ENCODE measurements at regions not wholly inside any gene's neighbourhood (a gene's known extent, or its start where the extent isn't known, plus 50 kb on each side); places are given as distances from the start of the nearest gene placed in this dataset.
"Not testable (repeated sequence)": the region's sequence is repeated elsewhere in the genome, so short reads cannot be mapped to it uniquely, and the experiment has no call there.

GRCh38 chr3:103513003-103513402 lies 1078.2 kb downstream of the ZPLD1 start:
- FAIRE-seq = no peak

GRCh38 chr3:103515116-103515515 lies 1080.3 kb downstream of the ZPLD1 start:
- FAIRE-seq = no peak

DNA sequence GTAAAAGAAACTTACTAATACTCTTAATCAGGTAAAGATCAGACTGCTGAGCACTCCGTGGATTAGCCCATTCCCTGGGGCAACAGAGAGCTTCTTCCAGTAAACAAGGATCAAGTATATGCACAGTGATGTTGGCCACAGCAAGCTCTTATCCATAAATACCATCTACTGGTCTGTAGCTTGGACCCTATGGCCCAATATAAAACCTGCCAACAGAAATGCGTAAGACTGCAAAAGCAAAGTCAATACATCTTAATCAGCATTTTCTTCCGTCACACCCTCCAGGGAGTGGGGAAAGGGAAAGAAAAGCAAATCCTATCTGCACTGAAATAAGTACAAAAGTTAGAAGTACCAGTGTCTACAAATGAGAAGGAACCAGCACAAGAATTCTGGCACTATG lies 1082.1 kb downstream of the ZPLD1 start:
- no peak for FAIRE-seq

DNA sequence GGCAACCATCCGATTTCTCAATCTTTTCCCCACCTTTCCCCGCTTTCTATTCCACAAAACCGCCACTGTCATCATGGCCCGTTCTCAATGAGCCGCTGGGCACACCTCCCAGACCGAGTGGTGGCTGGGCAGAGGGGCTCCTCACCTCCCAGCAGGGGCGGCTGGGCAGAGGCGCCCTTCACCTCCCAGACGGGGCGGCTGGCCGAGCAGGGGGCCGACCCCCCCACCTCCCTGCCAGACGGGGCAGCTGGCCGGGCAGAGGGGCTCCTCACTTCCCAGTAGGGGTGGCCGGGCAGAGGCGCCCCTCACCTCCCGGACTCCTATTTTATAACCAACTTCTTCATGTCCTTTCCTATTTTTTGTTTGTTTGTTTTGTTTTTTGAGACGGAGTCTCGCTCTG lies 1096.5 kb downstream of the ZPLD1 start:
- FAIRE-seq = not testable (repeated sequence)

DNA sequence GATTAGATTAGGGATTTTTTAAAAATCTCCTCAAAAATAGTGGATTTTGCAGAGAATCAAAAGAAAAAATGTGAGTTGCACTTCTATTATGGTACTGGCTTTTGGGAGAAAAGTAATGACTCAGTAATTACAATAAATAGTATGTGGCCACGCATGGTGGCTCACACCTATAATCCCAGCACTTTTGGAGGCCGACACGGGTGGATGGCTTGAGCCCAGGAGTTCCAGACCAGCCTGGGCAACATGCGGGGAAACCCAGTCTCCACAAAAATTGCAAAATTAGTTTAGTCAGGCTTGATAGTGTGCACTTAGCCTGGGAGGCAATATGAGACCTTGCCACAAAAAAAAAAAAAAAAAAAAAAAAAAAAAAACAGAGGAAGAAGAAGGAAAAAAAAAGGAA lies 1098.2 kb downstream of the ZPLD1 start:
- FAIRE-seq = no peak

DNA sequence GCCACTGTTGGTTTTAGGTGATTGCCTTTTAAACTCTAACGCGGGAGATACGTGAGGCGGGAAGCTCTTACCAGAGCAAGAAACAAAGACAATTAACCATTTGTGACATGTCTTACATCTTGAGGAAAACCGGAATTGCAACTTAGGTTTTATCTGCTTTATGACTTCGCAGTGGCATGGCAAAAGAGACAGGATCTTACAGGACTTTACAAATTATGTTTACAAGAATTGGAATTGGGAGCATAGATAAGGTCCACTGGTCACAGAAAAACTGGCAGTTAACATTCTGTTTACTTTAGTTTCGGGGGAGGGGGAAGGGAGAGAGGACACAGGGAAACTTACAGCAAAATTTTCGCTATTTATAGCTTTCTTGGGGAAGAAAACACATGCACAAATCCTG lies 1119.6 kb downstream of the ZPLD1 start:
- no peak for FAIRE-seq

- not testable (repeated sequence) for FAIRE-seq
Measured at GRCh38 chr3:103564116-103564515, 1129.3 kb downstream of the ZPLD1 start.

DNA sequence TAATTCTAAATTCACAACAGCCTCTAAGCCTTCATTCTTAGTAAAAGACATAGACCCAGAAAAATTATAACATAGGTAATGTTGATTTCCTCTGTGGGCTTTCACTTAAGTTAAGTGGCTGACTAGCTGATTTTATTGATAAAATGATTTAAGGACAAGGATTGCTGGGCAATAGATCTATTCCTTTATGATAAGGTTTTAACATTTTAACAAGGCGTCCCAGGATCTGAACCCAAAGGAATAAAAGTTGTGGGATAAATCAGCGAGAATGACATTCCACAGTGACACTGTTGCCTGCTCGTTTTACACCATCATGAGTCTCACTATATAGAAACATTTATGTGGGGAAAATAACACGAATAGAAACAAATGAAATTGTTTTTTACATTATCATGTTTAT lies 1151.0 kb downstream of the ZPLD1 start:
- no peak for FAIRE-seq

DNA sequence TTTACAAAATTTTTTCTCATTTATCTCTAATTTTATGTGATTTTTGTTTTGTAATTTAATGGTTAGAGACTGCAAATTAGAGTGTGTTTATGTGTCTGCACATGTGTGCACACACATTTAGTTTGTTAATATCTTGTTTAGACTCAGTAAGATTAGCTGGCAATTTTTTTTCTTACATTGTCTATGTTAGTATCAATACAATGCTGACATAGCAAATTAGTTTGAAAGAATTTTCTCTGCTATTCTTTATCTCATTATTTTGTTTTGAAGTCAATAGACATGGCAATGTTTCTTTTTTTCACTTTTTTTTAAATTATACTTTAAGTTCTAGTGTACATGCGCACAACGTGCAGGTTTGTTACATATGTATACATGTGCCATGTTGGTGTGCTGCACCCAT lies 1155.0 kb downstream of the ZPLD1 start:
- no peak for FAIRE-seq

GRCh38 chr3:103600844-103601243 lies 1166.0 kb downstream of the ZPLD1 start:
- FAIRE-seq = no peak

DNA sequence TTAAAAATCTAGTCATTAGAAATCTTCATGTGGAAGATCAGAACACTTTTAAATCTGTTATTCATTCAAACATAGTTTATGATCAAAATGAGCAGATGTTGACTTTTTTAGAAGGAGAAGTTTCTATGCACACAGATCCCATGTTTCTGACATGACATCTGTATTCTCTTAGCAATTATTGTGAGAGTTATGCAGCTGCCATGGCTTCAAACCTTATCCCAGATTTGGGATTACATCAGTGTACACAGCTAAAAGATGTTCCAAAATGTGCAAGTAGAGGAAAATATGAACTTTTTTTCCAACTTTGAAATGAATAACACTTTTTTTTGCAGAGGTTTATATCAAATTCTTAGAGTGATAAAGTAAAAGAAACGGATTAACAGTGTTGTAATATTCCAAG lies 1166.9 kb downstream of the ZPLD1 start:
- FAIRE-seq = no peak

GRCh38 chr3:103609472-103609871 lies 1174.7 kb downstream of the ZPLD1 start:
- FAIRE-seq = no peak

DNA sequence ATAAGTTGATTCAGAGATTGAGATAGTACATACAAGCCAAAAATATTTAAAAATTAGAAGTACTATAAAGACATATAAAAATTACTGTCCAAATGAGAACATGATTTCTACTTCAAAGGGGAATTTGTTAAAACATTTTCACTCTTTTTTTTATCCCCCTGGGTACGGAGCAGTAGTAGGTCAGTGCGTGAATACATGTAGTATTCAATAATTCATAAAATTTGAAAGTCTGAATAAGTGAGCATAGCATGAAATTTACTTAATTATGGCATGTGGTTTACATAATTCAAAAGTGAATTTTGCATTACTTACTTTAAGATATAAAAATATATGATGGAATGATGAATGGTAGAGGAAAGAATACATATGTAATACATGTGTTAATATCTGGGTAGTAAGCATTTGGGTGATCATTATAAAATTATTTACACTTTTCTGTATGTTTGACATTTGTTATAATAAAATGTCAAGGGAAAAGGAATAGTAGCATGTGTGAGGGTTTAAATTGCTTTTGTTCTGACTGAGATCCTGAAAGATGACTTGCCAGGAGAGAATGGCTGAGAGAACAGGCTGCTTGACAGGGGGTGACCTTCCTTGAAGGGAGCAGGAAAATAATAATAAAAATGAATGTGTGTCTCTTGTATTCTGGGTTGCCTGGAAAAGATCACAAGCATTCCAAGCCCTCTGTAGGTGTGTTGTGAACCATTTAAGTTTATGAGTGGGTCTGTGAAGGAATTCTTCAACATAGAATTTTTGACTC lies 1178.8 kb downstream of the ZPLD1 start:
- no peak for FAIRE-seq

DNA sequence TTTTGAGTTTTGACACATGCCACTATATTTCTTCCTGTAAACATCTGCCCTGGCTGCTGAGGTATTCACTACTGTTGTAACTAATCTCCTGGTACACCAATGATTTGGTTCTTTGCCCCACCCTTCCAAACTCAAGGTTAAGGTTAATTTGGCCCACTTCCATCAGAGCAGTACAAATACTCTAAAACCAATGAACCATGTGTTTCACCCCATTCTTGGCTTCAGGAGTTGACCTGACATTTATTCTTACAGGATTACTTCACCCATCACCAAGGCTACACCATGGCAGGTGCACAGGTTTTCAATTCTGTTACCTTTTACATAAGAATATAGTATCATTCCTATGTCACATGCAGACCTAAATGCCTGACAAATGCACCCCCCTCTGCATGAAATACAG lies 1179.9 kb downstream of the ZPLD1 start:
- no peak for FAIRE-seq

- no peak for FAIRE-seq
Measured at GRCh38 chr3:103617961-103618360, 1183.1 kb downstream of the ZPLD1 start.

- no peak for FAIRE-seq
Measured at GRCh38 chr3:103624271-103624670, 1189.5 kb downstream of the ZPLD1 start.

DNA sequence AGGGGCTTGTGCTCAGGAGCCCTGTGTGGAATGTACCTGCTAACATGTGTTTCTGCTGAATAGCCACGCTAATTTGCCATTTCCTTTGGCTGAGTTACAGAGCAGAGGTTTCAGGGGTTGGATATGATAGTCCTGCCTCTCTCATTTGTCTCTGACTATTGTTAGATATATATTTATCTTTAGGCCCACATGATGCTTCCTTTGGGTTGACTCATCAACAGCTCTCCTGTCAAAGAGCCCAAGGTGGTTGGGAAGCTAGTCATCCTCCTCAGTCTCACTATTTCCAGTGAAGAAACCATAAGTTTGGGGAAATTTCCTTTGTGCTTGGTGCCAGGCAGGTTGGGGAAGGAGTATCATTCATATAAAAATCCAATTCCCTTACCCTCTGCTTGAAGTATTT lies 1194.6 kb downstream of the ZPLD1 start:
- no peak for FAIRE-seq

- no peak for FAIRE-seq
Measured at GRCh38 chr3:103644450-103644849, 1209.6 kb downstream of the ZPLD1 start.

- FAIRE-seq = no peak
Measured at GRCh38 chr3:103653996-103654395, 1219.2 kb downstream of the ZPLD1 start.

- no peak for FAIRE-seq
Measured at GRCh38 chr3:103657756-103658155, 1222.9 kb downstream of the ZPLD1 start.

GRCh38 chr3:103660810-103661209 lies 1226.0 kb downstream of the ZPLD1 start:
- FAIRE-seq = no peak

- no peak for FAIRE-seq
Measured at GRCh38 chr3:103662591-103662990, 1227.8 kb downstream of the ZPLD1 start.

GRCh38 chr3:103672346-103672745 lies 1237.5 kb downstream of the ZPLD1 start:
- no peak for FAIRE-seq

- no peak for FAIRE-seq
Measured at GRCh38 chr3:103684904-103685303, 1250.1 kb downstream of the ZPLD1 start.

- FAIRE-seq = no peak
Measured at GRCh38 chr3:103685939-103686338, 1251.1 kb downstream of the ZPLD1 start.

Data from islet of Langerhans (tissue), 1 donor.